ENCODE measurements at regions not wholly inside any gene's neighbourhood (a gene's known extent, or its start where the extent isn't known, plus 50 kb on each side); places are given as distances from the start of the nearest gene placed in this dataset.

GRCh38 chr5:73265641-73266040, 92.6 kb downstream of the TMEM174 start:
- H3K4me3 ChIP-seq (ENCODE audit: low read length): no peak overlapping the region
- H3K4me1 ChIP-seq (ENCODE audit: insufficient read depth, low read length): peaks cover 20% of the 10 kb centered on the region
- no peak overlapping the region for H2AFZ ChIP-seq (ENCODE audit: low read depth, low read length)
- H3K9me3 ChIP-seq (ENCODE audit: low read length): no peaks in the 10 kb centered on the region
- H3K36me3 ChIP-seq (ENCODE audit: insufficient read depth, low read length): no peaks in the 10 kb centered on the region
- H3K27me3 ChIP-seq (ENCODE audit: insufficient read depth, low read length): peaks cover 6% of the 10 kb centered on the region

GRCh38 chr5:73264631-73265030, 91.6 kb downstream of the TMEM174 start:
- Histone ChIP-seq H3K4me3 (ENCODE audit: low read length) (no peak overlapping the region), H2AFZ (ENCODE audit: low read depth, low read length) (no peak overlapping the region), H3K36me3 (ENCODE audit: insufficient read depth, low read length) (no peaks in the 10 kb centered on the region), H3K9me3 (ENCODE audit: low read length) (no peaks in the 10 kb centered on the region), H3K4me1 (ENCODE audit: insufficient read depth, low read length) (peaks cover 20% of the 10 kb centered on the region), H3K27me3 (ENCODE audit: insufficient read depth, low read length) (peaks cover 6% of the 10 kb centered on the region)

GRCh38 chr5:73263001-73263710, 90.2 kb downstream of the TMEM174 start:
- H3K27me3 ChIP-seq (ENCODE audit: insufficient read depth, low read length): peaks cover 8% of the 10 kb centered on the region
- H3K4me3 ChIP-seq (ENCODE audit: low read length): no peak overlapping the region
- H3K9me3 ChIP-seq (ENCODE audit: low read length): no peaks in the 10 kb centered on the region
- H3K36me3 ChIP-seq (ENCODE audit: insufficient read depth, low read length): no peaks in the 10 kb centered on the region
- no peak overlapping the region for H2AFZ ChIP-seq (ENCODE audit: low read depth, low read length)
- peaks cover 12% of the 10 kb centered on the region for H3K4me1 ChIP-seq (ENCODE audit: insufficient read depth, low read length)

- H3K4me3 ChIP-seq (ENCODE audit: low read length): no peak overlapping the region
- H2AFZ ChIP-seq (ENCODE audit: low read depth, low read length): no peak overlapping the region
- H3K27me3 ChIP-seq (ENCODE audit: insufficient read depth, low read length): peaks cover 5% of the 10 kb centered on the region
- H3K36me3 ChIP-seq (ENCODE audit: insufficient read depth, low read length): no peaks in the 10 kb centered on the region
- no peaks in the 10 kb centered on the region for H3K9me3 ChIP-seq (ENCODE audit: low read length)
- H3K4me1 ChIP-seq (ENCODE audit: insufficient read depth, low read length): no peaks in the 10 kb centered on the region
Measured at GRCh38 chr5:73256862-73257261, 83.9 kb downstream of the TMEM174 start.

- Histone ChIP-seq H3K27me3 (ENCODE audit: insufficient read depth, low read length) (peaks cover 5% of the 10 kb centered on the region), H3K9me3 (ENCODE audit: low read length) (no peaks in the 10 kb centered on the region), H3K4me3 (ENCODE audit: low read length) (no peak overlapping the region), H3K4me1 (ENCODE audit: insufficient read depth, low read length) (no peaks in the 10 kb centered on the region), H2AFZ (ENCODE audit: low read depth, low read length) (no peak overlapping the region), H3K36me3 (ENCODE audit: insufficient read depth, low read length) (no peaks in the 10 kb centered on the region)
Measured at GRCh38 chr5:73256462-73256861, 83.5 kb downstream of the TMEM174 start.

GRCh38 chr5:73256012-73256411, 83.0 kb downstream of the TMEM174 start:
- Histone ChIP-seq H3K4me3 (ENCODE audit: low read length) (no peak overlapping the region), H3K4me1 (ENCODE audit: insufficient read depth, low read length) (no peaks in the 10 kb centered on the region), H3K27me3 (ENCODE audit: insufficient read depth, low read length) (peaks cover 5% of the 10 kb centered on the region), H3K36me3 (ENCODE audit: insufficient read depth, low read length) (no peaks in the 10 kb centered on the region), H3K9me3 (ENCODE audit: low read length) (no peaks in the 10 kb centered on the region), H2AFZ (ENCODE audit: low read depth, low read length) (no peak overlapping the region)

GRCh38 chr5:73254642-73255041, 81.6 kb downstream of the TMEM174 start:
- H3K4me3 ChIP-seq (ENCODE audit: low read length): no peak overlapping the region
- H3K4me1 ChIP-seq (ENCODE audit: insufficient read depth, low read length): no peaks in the 10 kb centered on the region
- H3K36me3 ChIP-seq (ENCODE audit: insufficient read depth, low read length): no peaks in the 10 kb centered on the region
- no peaks in the 10 kb centered on the region for H3K9me3 ChIP-seq (ENCODE audit: low read length)
- H2AFZ ChIP-seq (ENCODE audit: low read depth, low read length): no peak overlapping the region
- peaks cover 8% of the 10 kb centered on the region for H3K27me3 ChIP-seq (ENCODE audit: insufficient read depth, low read length)

- no peak overlapping the region for H3K4me3 ChIP-seq (ENCODE audit: low read length)
- peaks cover 6% of the 10 kb centered on the region for H3K27me3 ChIP-seq (ENCODE audit: insufficient read depth, low read length)
- no peaks in the 10 kb centered on the region for H3K4me1 ChIP-seq (ENCODE audit: insufficient read depth, low read length)
- H3K9me3 ChIP-seq (ENCODE audit: low read length): no peaks in the 10 kb centered on the region
- no peak overlapping the region for H2AFZ ChIP-seq (ENCODE audit: low read depth, low read length)
- no peaks in the 10 kb centered on the region for H3K36me3 ChIP-seq (ENCODE audit: insufficient read depth, low read length)
Measured at GRCh38 chr5:73253047-73253660, 80.2 kb downstream of the TMEM174 start.

GRCh38 chr5:73250645-73251044, 77.7 kb downstream of the TMEM174 start:
- H2AFZ ChIP-seq (ENCODE audit: low read depth, low read length): no peak overlapping the region
- no peaks in the 10 kb centered on the region for H3K36me3 ChIP-seq (ENCODE audit: insufficient read depth, low read length)
- no peak overlapping the region for H3K4me3 ChIP-seq (ENCODE audit: low read length)
- peaks cover 7% of the 10 kb centered on the region for H3K4me1 ChIP-seq (ENCODE audit: insufficient read depth, low read length)
- H3K27me3 ChIP-seq (ENCODE audit: insufficient read depth, low read length): peaks cover 7% of the 10 kb centered on the region
- no peaks in the 10 kb centered on the region for H3K9me3 ChIP-seq (ENCODE audit: low read length)

GRCh38 chr5:73242735-73243134, 69.7 kb downstream of the TMEM174 start:
- H3K36me3 ChIP-seq (ENCODE audit: insufficient read depth, low read length): no peaks in the 10 kb centered on the region
- peaks cover 17% of the 10 kb centered on the region for H3K27me3 ChIP-seq (ENCODE audit: insufficient read depth, low read length)
- H3K4me1 ChIP-seq (ENCODE audit: insufficient read depth, low read length): peaks cover 9% of the 10 kb centered on the region
- no peaks in the 10 kb centered on the region for H3K9me3 ChIP-seq (ENCODE audit: low read length)
- no peak overlapping the region for H3K4me3 ChIP-seq (ENCODE audit: low read length)
- no peak overlapping the region for H2AFZ ChIP-seq (ENCODE audit: low read depth, low read length)

- no peaks in the 10 kb centered on the region for H3K9me3 ChIP-seq (ENCODE audit: low read length)
- H3K4me1 ChIP-seq (ENCODE audit: insufficient read depth, low read length): peaks cover 2% of the 10 kb centered on the region
- H3K36me3 ChIP-seq (ENCODE audit: insufficient read depth, low read length): no peaks in the 10 kb centered on the region
- H3K27me3 ChIP-seq (ENCODE audit: insufficient read depth, low read length): peaks cover 34% of the 10 kb centered on the region
- H2AFZ ChIP-seq (ENCODE audit: low read depth, low read length): no peak overlapping the region
- H3K4me3 ChIP-seq (ENCODE audit: low read length): no peak overlapping the region
Measured at GRCh38 chr5:73238873-73239272, 65.9 kb downstream of the TMEM174 start.

GRCh38 chr5:73236541-73237128, 63.6 kb downstream of the TMEM174 start:
- Histone ChIP-seq H3K4me1 (ENCODE audit: insufficient read depth, low read length) (peaks cover 10% of the 10 kb centered on the region), H3K4me3 (ENCODE audit: low read length) (no peak overlapping the region)

GRCh38 chr5:73234204-73234555, 61.2 kb downstream of the TMEM174 start:
- Histone ChIP-seq H3K4me3 (ENCODE audit: low read length) (peak overlapping the region; percentile 35), H2AFZ (ENCODE audit: low read depth, low read length) (peak overlapping the region; percentile 83), H3K27me3 (ENCODE audit: insufficient read depth, low read length) (peaks cover 72% of the 10 kb centered on the region), H3K36me3 (ENCODE audit: insufficient read depth, low read length) (no peaks in the 10 kb centered on the region), H3K4me1 (ENCODE audit: insufficient read depth, low read length) (peaks cover 10% of the 10 kb centered on the region), H3K9me3 (ENCODE audit: low read length) (no peaks in the 10 kb centered on the region)

More at GRCh38 chr5:73236541-73237128, 63.6 kb downstream of the TMEM174 start:
- Histone ChIP-seq H2AFZ (ENCODE audit: low read depth, low read length) (no peak overlapping the region), H3K27me3 (ENCODE audit: insufficient read depth, low read length) (peaks cover 56% of the 10 kb centered on the region), H3K36me3 (ENCODE audit: insufficient read depth, low read length) (no peaks in the 10 kb centered on the region), H3K9me3 (ENCODE audit: low read length) (no peaks in the 10 kb centered on the region)

Measured in neuron (in vitro differentiated cells).